IPS-11a (cell line): ENCODE measurements at regions not wholly inside any gene's neighbourhood (a gene's known extent, or its start where the extent isn't known, plus 50 kb on each side); places are given as distances from the start of the nearest gene placed in this dataset.
"Not testable (repeated sequence)": the region's sequence is repeated elsewhere in the genome, so short reads cannot be mapped to it uniquely, and the experiment has no call there.

Experiments
- H3K4me3 ChIP-seq: one replicate; pipeline ENCODE4 v1.5.1; 2013; ENCODE audit warnings: low read depth, low read length, control low read depth

- no peak overlapping the region for H3K4me3 ChIP-seq
These were observed 430.9 kb upstream of the HNRNPA3 start for GRCh38 chr2:176781570-176782217.

GRCh38 chr2:176784633-176785200 lies 427.9 kb upstream of the HNRNPA3 start:
- no peak overlapping the region for H3K4me3 ChIP-seq

GRCh38 chr2:176789751-176790150 lies 422.8 kb upstream of the HNRNPA3 start:
- no peak overlapping the region for H3K4me3 ChIP-seq

- no peak overlapping the region for H3K4me3 ChIP-seq
These were observed 422.1 kb upstream of the HNRNPA3 start for GRCh38 chr2:176790468-176790867.

- H3K4me3 ChIP-seq, result no peak overlapping the region
These were observed 418.8 kb upstream of the HNRNPA3 start for GRCh38 chr2:176793792-176794191.

- H3K4me3 ChIP-seq, result no peak overlapping the region
These were observed 418.2 kb upstream of the HNRNPA3 start for GRCh38 chr2:176794392-176794791.

- no peak overlapping the region for H3K4me3 ChIP-seq
These were observed 416.8 kb upstream of the HNRNPA3 start for GRCh38 chr2:176795823-176796222.

GRCh38 chr2:176796677-176797076 lies 415.9 kb upstream of the HNRNPA3 start:
- not testable (repeated sequence) for H3K4me3 ChIP-seq

- H3K4me3 ChIP-seq, result no peak overlapping the region
These were observed 408.2 kb upstream of the HNRNPA3 start for GRCh38 chr2:176804392-176804791.

- no peak overlapping the region for H3K4me3 ChIP-seq
These were observed 407.2 kb upstream of the HNRNPA3 start for GRCh38 chr2:176805345-176805744.

- H3K4me3 ChIP-seq, result no peak overlapping the region
These were observed 400.3 kb upstream of the HNRNPA3 start for GRCh38 chr2:176812246-176812775.

- no peak overlapping the region for H3K4me3 ChIP-seq
These were observed 399.4 kb upstream of the HNRNPA3 start for GRCh38 chr2:176813156-176813555.

GRCh38 chr2:176813621-176814049 lies 399.0 kb upstream of the HNRNPA3 start:
- no peak overlapping the region for H3K4me3 ChIP-seq

- H3K4me3 ChIP-seq, result no peak overlapping the region
These were observed 398.3 kb upstream of the HNRNPA3 start for GRCh38 chr2:176814274-176814673.

- H3K4me3 ChIP-seq, result no peak overlapping the region
These were observed 397.7 kb upstream of the HNRNPA3 start for GRCh38 chr2:176814740-176815367.

- H3K4me3 ChIP-seq, result no peak overlapping the region
These were observed 395.5 kb upstream of the HNRNPA3 start for GRCh38 chr2:176817061-176817565.

- H3K4me3 ChIP-seq, result no peak overlapping the region
These were observed 394.5 kb upstream of the HNRNPA3 start for GRCh38 chr2:176818076-176818475.

GRCh38 chr2:176818617-176819016 lies 394.0 kb upstream of the HNRNPA3 start:
- H3K4me3 ChIP-seq, result no peak overlapping the region

GRCh38 chr2:176819306-176819705 lies 393.3 kb upstream of the HNRNPA3 start:
- no peak overlapping the region for H3K4me3 ChIP-seq

GRCh38 chr2:176820371-176820932 lies 392.1 kb upstream of the HNRNPA3 start:
- no peak overlapping the region for H3K4me3 ChIP-seq

- H3K4me3 ChIP-seq, result no peak overlapping the region
These were observed 391.2 kb upstream of the HNRNPA3 start for GRCh38 chr2:176821350-176821749.

GRCh38 chr2:176822060-176822459 lies 390.5 kb upstream of the HNRNPA3 start:
- no peak overlapping the region for H3K4me3 ChIP-seq
